ENCODE measurements at regions not wholly inside any gene's neighbourhood (a gene's known extent, or its start where the extent isn't known, plus 50 kb on each side); places are given as distances from the start of the nearest gene placed in this dataset.

DNA sequence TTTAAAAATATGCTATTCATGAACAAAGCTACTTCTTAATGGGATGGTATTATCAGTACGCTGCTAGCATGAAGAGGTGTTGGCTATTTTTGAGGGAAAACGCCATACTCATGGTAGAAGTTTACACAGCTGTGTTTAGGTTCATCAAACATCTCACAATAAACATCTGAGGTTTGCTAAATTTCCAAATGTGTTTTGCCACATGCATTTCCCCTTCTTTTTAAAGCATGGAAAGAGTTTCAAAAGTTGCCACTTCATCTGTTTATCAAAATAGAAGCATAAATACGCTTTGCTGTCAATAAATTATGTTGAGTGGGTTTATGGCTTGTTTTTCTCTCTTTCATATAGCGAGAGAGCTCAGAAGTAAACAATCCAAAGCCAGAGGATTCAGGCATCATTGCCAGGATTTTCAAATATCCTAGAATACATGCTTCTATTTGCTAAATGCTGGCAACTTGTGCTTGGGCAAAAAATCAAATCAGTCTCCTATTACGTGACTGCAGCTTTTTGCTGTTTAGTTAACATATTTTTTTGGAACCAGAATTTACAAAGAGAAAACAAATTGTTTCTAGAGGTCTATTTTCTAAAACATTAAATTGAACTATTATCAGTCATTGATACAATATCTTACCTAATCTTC is 1919.9 kb upstream of the LRRTM1 start:
- POLR2A ChIA-PET, result no interaction called here

DNA sequence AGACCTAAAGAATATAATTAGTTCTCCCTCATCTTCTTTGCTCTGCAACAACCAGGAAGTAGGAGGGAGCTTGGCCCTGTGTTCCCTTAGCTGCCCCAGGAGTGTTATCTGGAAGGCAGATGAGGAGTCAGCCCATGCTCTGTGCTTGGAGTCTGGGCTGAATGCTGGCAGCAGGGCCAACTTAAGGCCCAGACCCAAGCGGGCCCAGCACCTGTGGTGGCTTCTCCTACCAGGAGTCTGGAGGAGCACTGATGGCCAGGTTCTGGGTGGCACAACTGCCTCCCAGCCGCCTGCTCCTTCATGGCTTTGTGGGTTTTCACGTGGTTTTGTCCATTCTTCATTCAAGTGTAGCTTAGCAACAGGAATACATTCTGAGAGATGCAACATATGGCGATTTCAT is 1910.7 kb upstream of the LRRTM1 start:
- no peak for DNase-seq (ENCODE audit: low read depth, low spot score)
- no peaks in the 10 kb centered on the region for H3K9me3 ChIP-seq (ENCODE audit: control insufficient read depth, insufficient read depth, low read depth, low read length)

More for the DNA sequence above, 1919.9 kb upstream of the LRRTM1 start:
- ATAC-seq (no peak), DNase-seq (ENCODE audit: low read depth, low spot score) (no peak)
- intact Hi-C loops (cut with micrococcal nuclease; ENCODE audit: unreplicated experiment) (no loop called here), in situ Hi-C loops (cut with HindIII; ENCODE audit: low pct_unique_long_range_greater_than_20kb, low sequenced_read_pairs) (no loop called here)
- Histone ChIP-seq H3K4me1 (ENCODE audit: control insufficient read depth, insufficient read depth, low read length) (no peaks in the 10 kb centered on the region), H3K36me3 (ENCODE audit: control insufficient read depth, insufficient read depth, low read length) (no peaks in the 10 kb centered on the region), H3K27me3 (ENCODE audit: control insufficient read depth, insufficient read depth, low read length) (no peaks in the 10 kb centered on the region), H3K9me3 (ENCODE audit: control insufficient read depth, insufficient read depth, low read depth, low read length) (peaks cover 6% of the 10 kb centered on the region; the same call in 1 of the 2 replicates), H3K4me3 (ENCODE audit: low read depth in 2 of 2, low read length in 2 of 2) (no peak overlapping the region), H3K27ac (ENCODE audit: low read length) (no peak overlapping the region)
- CTCF ChIA-PET, result no interaction called here
- no TSS peak for BruUV-seq (replicated peaks)
- TF ChIP-seq, protein P1, sequence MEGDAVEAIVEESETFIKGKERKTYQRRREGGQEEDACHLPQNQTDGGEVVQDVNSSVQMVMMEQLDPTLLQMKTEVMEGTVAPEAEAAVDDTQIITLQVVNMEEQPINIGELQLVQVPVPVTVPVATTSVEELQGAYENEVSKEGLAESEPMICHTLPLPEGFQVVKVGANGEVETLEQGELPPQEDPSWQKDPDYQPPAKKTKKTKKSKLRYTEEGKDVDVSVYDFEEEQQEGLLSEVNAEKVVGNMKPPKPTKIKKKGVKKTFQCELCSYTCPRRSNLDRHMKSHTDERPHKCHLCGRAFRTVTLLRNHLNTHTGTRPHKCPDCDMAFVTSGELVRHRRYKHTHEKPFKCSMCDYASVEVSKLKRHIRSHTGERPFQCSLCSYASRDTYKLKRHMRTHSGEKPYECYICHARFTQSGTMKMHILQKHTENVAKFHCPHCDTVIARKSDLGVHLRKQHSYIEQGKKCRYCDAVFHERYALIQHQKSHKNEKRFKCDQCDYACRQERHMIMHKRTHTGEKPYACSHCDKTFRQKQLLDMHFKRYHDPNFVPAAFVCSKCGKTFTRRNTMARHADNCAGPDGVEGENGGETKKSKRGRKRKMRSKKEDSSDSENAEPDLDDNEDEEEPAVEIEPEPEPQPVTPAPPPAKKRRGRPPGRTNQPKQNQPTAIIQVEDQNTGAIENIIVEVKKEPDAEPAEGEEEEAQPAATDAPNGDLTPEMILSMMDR (IDR thresholded peaks at IDR 0.05), result no peak
- no peak for TF ChIP-seq TCF7L2 (IDR thresholded peaks at IDR 0.05; ENCODE audit: low read depth, low read length)
- TF ChIP-seq, protein P2, sequence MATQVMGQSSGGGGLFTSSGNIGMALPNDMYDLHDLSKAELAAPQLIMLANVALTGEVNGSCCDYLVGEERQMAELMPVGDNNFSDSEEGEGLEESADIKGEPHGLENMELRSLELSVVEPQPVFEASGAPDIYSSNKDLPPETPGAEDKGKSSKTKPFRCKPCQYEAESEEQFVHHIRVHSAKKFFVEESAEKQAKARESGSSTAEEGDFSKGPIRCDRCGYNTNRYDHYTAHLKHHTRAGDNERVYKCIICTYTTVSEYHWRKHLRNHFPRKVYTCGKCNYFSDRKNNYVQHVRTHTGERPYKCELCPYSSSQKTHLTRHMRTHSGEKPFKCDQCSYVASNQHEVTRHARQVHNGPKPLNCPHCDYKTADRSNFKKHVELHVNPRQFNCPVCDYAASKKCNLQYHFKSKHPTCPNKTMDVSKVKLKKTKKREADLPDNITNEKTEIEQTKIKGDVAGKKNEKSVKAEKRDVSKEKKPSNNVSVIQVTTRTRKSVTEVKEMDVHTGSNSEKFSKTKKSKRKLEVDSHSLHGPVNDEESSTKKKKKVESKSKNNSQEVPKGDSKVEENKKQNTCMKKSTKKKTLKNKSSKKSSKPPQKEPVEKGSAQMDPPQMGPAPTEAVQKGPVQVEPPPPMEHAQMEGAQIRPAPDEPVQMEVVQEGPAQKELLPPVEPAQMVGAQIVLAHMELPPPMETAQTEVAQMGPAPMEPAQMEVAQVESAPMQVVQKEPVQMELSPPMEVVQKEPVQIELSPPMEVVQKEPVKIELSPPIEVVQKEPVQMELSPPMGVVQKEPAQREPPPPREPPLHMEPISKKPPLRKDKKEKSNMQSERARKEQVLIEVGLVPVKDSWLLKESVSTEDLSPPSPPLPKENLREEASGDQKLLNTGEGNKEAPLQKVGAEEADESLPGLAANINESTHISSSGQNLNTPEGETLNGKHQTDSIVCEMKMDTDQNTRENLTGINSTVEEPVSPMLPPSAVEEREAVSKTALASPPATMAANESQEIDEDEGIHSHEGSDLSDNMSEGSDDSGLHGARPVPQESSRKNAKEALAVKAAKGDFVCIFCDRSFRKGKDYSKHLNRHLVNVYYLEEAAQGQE (IDR thresholded peaks at IDR 0.05; ENCODE audit: insufficient read depth in 1 of 2, low read depth in 2 of 2, low read length in 1 of 2), result no peak
- no peak for TF ChIP-seq SIN3A (IDR thresholded peaks at IDR 0.05; ENCODE audit: borderline replicate concordance, insufficient read depth, low read depth, low read length)
- no peak for TF ChIP-seq POLR2AphosphoS5 (IDR thresholded peaks at IDR 0.05; ENCODE audit: low read depth, low read length)

More for the DNA sequence above, 1910.7 kb upstream of the LRRTM1 start:
- in situ Hi-C loops (cut with HindIII; ENCODE audit: low pct_unique_long_range_greater_than_20kb, low sequenced_read_pairs) (no loop called here), intact Hi-C loops (cut with micrococcal nuclease; ENCODE audit: unreplicated experiment) (no loop called here)
- CTCF ChIA-PET, result no interaction called here
- no peaks in the 10 kb centered on the region for H3K36me3 ChIP-seq (ENCODE audit: control insufficient read depth, insufficient read depth, low read length)
- no peak overlapping the region for H3K27ac ChIP-seq (ENCODE audit: low read length)
- BruUV-seq (replicated peaks), result no TSS peak
- TF ChIP-seq POLR2AphosphoS5 (IDR thresholded peaks at IDR 0.05; ENCODE audit: low read depth, low read length) (no peak), TCF7L2 (IDR thresholded peaks at IDR 0.05; ENCODE audit: low read depth, low read length) (no peak), SIN3A (IDR thresholded peaks at IDR 0.05; ENCODE audit: borderline replicate concordance, insufficient read depth, low read depth, low read length) (no peak)
- TF ChIP-seq, protein P2 (IDR thresholded peaks at IDR 0.05; ENCODE audit: insufficient read depth in 1 of 2, low read depth in 2 of 2, low read length in 1 of 2), result no peak
- TF ChIP-seq, protein P1 (IDR thresholded peaks at IDR 0.05), result no peak
- no peaks in the 10 kb centered on the region for H3K4me1 ChIP-seq (ENCODE audit: control insufficient read depth, insufficient read depth, low read length)
- H3K27me3 ChIP-seq (ENCODE audit: control insufficient read depth, insufficient read depth, low read length), result no peaks in the 10 kb centered on the region
- ATAC-seq, result no peak
- no peak overlapping the region for H3K4me3 ChIP-seq (ENCODE audit: low read depth in 2 of 2, low read length in 2 of 2)
- POLR2A ChIA-PET, result no interaction called here

All from Panc1 (cell line).